ENCODE measurements at regions not wholly inside any gene's neighbourhood (a gene's known extent, or its start where the extent isn't known, plus 50 kb on each side); places are given as distances from the start of the nearest gene placed in this dataset.

DNA sequence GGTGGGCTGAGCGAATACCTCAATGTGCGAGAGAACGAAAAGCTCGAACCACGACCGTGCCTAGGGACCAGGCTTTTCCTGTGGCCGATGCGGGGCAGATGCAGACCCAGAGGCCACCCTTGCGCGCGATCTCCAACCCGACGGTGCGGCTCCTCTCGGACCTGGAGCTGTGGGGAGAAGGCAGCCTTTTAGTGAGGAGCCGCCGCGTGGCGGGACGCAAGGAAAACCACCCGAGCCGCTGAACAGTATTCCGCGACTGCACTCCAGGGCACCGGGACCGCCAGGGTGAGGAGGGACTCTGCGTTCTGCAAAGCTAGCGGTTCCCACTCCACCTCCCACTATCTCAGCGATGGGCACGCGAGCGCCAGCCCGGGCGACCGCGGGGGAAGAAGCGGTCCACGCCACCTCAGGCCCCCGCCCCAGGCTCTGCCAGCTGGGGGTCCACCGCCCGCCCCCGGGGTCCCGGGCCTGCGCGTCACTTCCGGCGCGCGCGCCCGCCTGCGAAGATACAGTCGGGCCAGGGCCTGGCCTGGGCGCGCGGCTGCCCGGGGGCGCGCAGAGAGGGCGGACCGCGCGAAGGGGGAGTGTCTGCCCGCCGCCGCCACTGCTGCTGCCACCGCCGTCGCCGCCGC, 66.5 kb upstream of the PRKACB start:
- TF ChIP-seq, protein P1, sequence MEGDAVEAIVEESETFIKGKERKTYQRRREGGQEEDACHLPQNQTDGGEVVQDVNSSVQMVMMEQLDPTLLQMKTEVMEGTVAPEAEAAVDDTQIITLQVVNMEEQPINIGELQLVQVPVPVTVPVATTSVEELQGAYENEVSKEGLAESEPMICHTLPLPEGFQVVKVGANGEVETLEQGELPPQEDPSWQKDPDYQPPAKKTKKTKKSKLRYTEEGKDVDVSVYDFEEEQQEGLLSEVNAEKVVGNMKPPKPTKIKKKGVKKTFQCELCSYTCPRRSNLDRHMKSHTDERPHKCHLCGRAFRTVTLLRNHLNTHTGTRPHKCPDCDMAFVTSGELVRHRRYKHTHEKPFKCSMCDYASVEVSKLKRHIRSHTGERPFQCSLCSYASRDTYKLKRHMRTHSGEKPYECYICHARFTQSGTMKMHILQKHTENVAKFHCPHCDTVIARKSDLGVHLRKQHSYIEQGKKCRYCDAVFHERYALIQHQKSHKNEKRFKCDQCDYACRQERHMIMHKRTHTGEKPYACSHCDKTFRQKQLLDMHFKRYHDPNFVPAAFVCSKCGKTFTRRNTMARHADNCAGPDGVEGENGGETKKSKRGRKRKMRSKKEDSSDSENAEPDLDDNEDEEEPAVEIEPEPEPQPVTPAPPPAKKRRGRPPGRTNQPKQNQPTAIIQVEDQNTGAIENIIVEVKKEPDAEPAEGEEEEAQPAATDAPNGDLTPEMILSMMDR (conservative IDR thresholded peaks at IDR 0.05; ENCODE audit: low read length): no peak
- no peak for TF ChIP-seq EZH2phosphoT487 (IDR thresholded peaks at IDR 0.05; ENCODE audit: borderline replicate concordance)

All from Loucy (cell line).